ENCODE measurements at regions not wholly inside any gene's neighbourhood (a gene's known extent, or its start where the extent isn't known, plus 50 kb on each side); places are given as distances from the start of the nearest gene placed in this dataset.

DNA sequence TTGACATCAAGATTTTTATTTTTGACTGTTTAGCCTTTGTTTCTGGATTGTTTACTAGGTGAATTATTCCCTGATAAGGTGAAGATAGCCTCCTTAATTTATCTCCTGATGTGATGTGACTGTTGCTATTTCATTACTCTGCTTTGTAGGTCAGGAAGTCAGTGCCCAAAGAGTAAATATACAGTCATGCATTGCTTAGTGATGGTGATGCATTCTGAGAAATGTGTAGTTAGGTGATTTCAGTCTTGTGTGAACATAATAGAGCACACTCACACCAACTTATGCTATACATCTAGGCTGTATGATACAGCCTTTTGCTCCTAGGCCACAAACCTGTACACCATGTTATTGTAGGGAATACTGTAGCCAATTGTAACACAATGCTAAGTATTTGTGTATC, 102.4 kb upstream of the THUMPD2 start:
- TF ChIP-seq CTCF (conservative IDR thresholded peaks at IDR 0.05 in 1 of 2, IDR thresholded peaks at IDR 0.05 in 1 of 2; ENCODE audit: low read depth in 1 of 2, low read length in 2 of 2) (no peak), EZH2 (IDR thresholded peaks at IDR 0.05; ENCODE audit: low read length, missing control alignments) (no peak)

Measured in fibroblast of lung (primary cell).